ENCODE measurements at regions not wholly inside any gene's neighbourhood (a gene's known extent, or its start where the extent isn't known, plus 50 kb on each side); places are given as distances from the start of the nearest gene placed in this dataset.

GRCh38 chr16:35252356-35252936, 1793.0 kb downstream of the TP53TG3F start:
- DNase-seq (ENCODE audit: low read depth, low spot score): no peak
- Histone ChIP-seq H3K4me3 (replicated peaks in 1 of 2; ENCODE audit: low read depth in 1 of 2, low read length in 2 of 2) (no peak overlapping the region), H3K27me3 (ENCODE audit: insufficient read depth, low read length) (no peaks in the 10 kb centered on the region), H3K9me3 (ENCODE audit: control insufficient read depth in 1 of 2, insufficient read depth in 1 of 2, low read depth in 1 of 2, low read length in 2 of 2) (peaks cover 0 to 9% of the 10 kb centered on the region in 2 experiments; a peak in 2 of 4 replicates), H3K9me2 (ENCODE audit: insufficient read depth) (no peaks in the 10 kb centered on the region), H4K20me1 (ENCODE audit: insufficient read depth) (no peaks in the 10 kb centered on the region), H3K9ac (ENCODE audit: low read length) (no peak overlapping the region), H3K27ac (ENCODE audit: low read depth, low read length) (no peak overlapping the region), H3K79me2 (ENCODE audit: insufficient read depth, low read length) (no peaks in the 10 kb centered on the region), H2AFZ (ENCODE audit: low read depth, low read length, poor library complexity, severe bottlenecking) (no peak overlapping the region), H3K36me3 (ENCODE audit: control insufficient read depth in 1 of 2, insufficient read depth in 2 of 2, low read length in 2 of 2) (no peaks in the 10 kb centered on the region), H3K4me1 (ENCODE audit: control insufficient read depth in 1 of 2, insufficient read depth in 2 of 2, low read length in 2 of 2) (no peaks in the 10 kb centered on the region), H3K4me2 (ENCODE audit: low read length) (no peak overlapping the region)
- no TSS peak for BruUV-seq (replicated peaks)
- no peak for ATAC-seq
- intact Hi-C loops (cut with micrococcal nuclease): no loop called here
- ChIA-PET POLR2A (no interaction called here), RAD21 (ENCODE audit: low non-redundant PET in 1 of 2, low total read pairs in 2 of 2, uncharacterized antibody in 2 of 2, unreplicated experiment in 2 of 2) (no interaction called here), CTCF (no interaction called here)
- TF ChIP-seq EZH2 (IDR thresholded peaks at IDR 0.05): no peak
- TF ChIP-seq CEBPB (IDR thresholded peaks at IDR 0.05; ENCODE audit: low read depth): no peak
- no peak for TF ChIP-seq FOSL1 (IDR thresholded peaks at IDR 0.05; ENCODE audit: low read depth)

DNA sequence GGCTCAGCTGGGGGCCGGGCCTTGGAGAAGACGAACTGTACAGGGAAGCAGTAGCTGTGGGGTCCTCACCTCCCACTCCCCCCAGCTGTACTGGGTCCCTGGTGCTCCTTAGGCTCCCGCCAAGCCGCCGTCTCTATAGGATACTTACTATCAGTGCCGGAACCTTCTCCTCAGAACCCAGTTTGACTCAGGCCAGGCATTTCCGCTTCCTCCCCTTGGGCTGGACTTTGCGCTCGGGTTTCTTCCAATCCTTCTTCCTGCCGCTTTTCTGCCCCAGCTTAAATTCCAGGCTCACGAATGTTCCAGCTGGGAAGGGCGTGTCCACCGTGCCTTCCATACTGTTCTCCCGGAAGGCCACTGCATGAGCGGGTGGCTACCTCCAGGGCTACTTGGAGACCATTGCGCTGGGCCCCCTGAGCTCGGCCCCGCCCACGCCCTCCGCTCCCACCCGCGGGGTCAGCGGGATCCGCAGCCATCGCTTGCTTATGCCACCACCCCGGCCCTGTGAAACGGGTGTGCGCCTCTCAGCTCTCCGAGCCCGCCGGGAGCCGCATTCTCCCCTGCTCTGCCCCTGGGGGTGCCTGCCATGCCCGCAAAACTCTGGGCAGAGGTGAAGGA, 1795.9 kb downstream of the TP53TG3F start:
- Histone ChIP-seq H2AFZ (ENCODE audit: low read depth, low read length, poor library complexity, severe bottlenecking) (no peak overlapping the region), H4K20me1 (ENCODE audit: insufficient read depth) (no peaks in the 10 kb centered on the region), H3K9ac (ENCODE audit: low read length) (no peak overlapping the region), H3K9me2 (ENCODE audit: insufficient read depth) (no peaks in the 10 kb centered on the region), H3K4me3 (replicated peaks in 1 of 2; ENCODE audit: low read depth in 1 of 2, low read length in 2 of 2) (no peak overlapping the region), H3K27ac (ENCODE audit: low read depth, low read length) (no peak overlapping the region), H3K79me2 (ENCODE audit: insufficient read depth, low read length) (no peaks in the 10 kb centered on the region), H3K9me3 (ENCODE audit: control insufficient read depth in 1 of 2, insufficient read depth in 1 of 2, low read depth in 1 of 2, low read length in 2 of 2) (peaks cover 0 to 18% of the 10 kb centered on the region in 2 experiments; a peak in 2 of 4 replicates), H3K4me2 (ENCODE audit: low read length) (no peak overlapping the region), H3K27me3 (ENCODE audit: insufficient read depth, low read length) (no peaks in the 10 kb centered on the region), H3K36me3 (ENCODE audit: control insufficient read depth in 1 of 2, insufficient read depth in 2 of 2, low read length in 2 of 2) (no peaks in the 10 kb centered on the region), H3K4me1 (ENCODE audit: control insufficient read depth in 1 of 2, insufficient read depth in 2 of 2, low read length in 2 of 2) (no peaks in the 10 kb centered on the region)
- DNase-seq (ENCODE audit: low read depth, low spot score) (no peak), ATAC-seq (no peak)
- CTCF ChIA-PET: no interaction called here
- RAD21 ChIA-PET (ENCODE audit: low non-redundant PET in 1 of 2, low total read pairs in 2 of 2, uncharacterized antibody in 2 of 2, unreplicated experiment in 2 of 2): no interaction called here
- TF ChIP-seq EZH2 (IDR thresholded peaks at IDR 0.05) (no peak), ZFX (IDR thresholded peaks at IDR 0.05) (no peak), CEBPB (IDR thresholded peaks at IDR 0.05; ENCODE audit: low read depth) (no peak), EGR1 (IDR thresholded peaks at IDR 0.05; ENCODE audit: low read depth) (no peak), JUND (IDR thresholded peaks at IDR 0.05) (no peak), POLR2A (IDR thresholded peaks at IDR 0.05; ENCODE audit: borderline replicate concordance, extremely low read depth, insufficient read depth, insufficient read length) (no peak), ZNF274 (IDR thresholded peaks at IDR 0.05; ENCODE audit: low read depth, low read length) (no peak), SRF (IDR thresholded peaks at IDR 0.05; ENCODE audit: low read depth) (no peak), EZH2phosphoT487 (IDR thresholded peaks at IDR 0.05; ENCODE audit: borderline replicate concordance) (no peak), SIN3A (IDR thresholded peaks at IDR 0.05; ENCODE audit: low read depth) (no peak), YY1 (IDR thresholded peaks at IDR 0.05; ENCODE audit: extremely low read depth, insufficient replicate concordance, low read depth, low read length) (no peak)
- TF ChIP-seq, protein P1, sequence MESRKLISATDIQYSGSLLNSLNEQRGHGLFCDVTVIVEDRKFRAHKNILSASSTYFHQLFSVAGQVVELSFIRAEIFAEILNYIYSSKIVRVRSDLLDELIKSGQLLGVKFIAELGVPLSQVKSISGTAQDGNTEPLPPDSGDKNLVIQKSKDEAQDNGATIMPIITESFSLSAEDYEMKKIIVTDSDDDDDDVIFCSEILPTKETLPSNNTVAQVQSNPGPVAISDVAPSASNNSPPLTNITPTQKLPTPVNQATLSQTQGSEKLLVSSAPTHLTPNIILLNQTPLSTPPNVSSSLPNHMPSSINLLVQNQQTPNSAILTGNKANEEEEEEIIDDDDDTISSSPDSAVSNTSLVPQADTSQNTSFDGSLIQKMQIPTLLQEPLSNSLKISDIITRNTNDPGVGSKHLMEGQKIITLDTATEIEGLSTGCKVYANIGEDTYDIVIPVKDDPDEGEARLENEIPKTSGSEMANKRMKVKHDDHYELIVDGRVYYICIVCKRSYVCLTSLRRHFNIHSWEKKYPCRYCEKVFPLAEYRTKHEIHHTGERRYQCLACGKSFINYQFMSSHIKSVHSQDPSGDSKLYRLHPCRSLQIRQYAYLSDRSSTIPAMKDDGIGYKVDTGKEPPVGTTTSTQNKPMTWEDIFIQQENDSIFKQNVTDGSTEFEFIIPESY (IDR thresholded peaks at IDR 0.05; ENCODE audit: extremely low read depth, insufficient replicate concordance, low read length): no peak
- TF ChIP-seq, protein P2, sequence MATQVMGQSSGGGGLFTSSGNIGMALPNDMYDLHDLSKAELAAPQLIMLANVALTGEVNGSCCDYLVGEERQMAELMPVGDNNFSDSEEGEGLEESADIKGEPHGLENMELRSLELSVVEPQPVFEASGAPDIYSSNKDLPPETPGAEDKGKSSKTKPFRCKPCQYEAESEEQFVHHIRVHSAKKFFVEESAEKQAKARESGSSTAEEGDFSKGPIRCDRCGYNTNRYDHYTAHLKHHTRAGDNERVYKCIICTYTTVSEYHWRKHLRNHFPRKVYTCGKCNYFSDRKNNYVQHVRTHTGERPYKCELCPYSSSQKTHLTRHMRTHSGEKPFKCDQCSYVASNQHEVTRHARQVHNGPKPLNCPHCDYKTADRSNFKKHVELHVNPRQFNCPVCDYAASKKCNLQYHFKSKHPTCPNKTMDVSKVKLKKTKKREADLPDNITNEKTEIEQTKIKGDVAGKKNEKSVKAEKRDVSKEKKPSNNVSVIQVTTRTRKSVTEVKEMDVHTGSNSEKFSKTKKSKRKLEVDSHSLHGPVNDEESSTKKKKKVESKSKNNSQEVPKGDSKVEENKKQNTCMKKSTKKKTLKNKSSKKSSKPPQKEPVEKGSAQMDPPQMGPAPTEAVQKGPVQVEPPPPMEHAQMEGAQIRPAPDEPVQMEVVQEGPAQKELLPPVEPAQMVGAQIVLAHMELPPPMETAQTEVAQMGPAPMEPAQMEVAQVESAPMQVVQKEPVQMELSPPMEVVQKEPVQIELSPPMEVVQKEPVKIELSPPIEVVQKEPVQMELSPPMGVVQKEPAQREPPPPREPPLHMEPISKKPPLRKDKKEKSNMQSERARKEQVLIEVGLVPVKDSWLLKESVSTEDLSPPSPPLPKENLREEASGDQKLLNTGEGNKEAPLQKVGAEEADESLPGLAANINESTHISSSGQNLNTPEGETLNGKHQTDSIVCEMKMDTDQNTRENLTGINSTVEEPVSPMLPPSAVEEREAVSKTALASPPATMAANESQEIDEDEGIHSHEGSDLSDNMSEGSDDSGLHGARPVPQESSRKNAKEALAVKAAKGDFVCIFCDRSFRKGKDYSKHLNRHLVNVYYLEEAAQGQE (IDR thresholded peaks at IDR 0.05; ENCODE audit: low read depth): no peak
- POLR2A ChIA-PET: no interaction called here
- intact Hi-C loops (cut with micrococcal nuclease): no loop called here
- BruUV-seq (replicated peaks): no TSS peak

Measured in HCT116 (cell line).